MCF 10A (cell line): ENCODE measurements at regions not wholly inside any gene's neighbourhood (a gene's known extent, or its start where the extent isn't known, plus 50 kb on each side); places are given as distances from the start of the nearest gene placed in this dataset.

ENCODE experiments used
- BruUV-seq: library from RNA; stranded (reverse); fragments of 400-500 nt; replicated peaks from 2 replicates; lab custom pipeline; 2021; lab: Mats Ljungman, UMichigan
- CTCF ChIA-PET: fragments of 300-600 bp; sonication (Branson Sonifier 250); formaldehyde crosslinking; extraction: SDS; loops from one replicate; lab custom pipeline; 2021; ENCODE audit warnings: antibody characterized with exemption, inconsistent platforms; lab: Yijun Ruan, JAX
- POLR2A ChIA-PET: fragments of 300-600, 350-650 bp; sonication (Branson Sonifier 250); formaldehyde crosslinking; extraction: SDS; loops from one replicate; lab custom pipeline; 2020; ENCODE audit warnings: antibody characterized with exemption, inconsistent platforms; lab: Yijun Ruan, JAX
- DNase-seq: peaks from one replicate; pipeline ENCODE4 v3.0.0-alpha.2; 2018; ENCODE audit not compliant: unreplicated experiment
- H3K27ac Mint-ChIP-seq: one replicate; pipeline ENCODE4 v1.8.0; 2022; ENCODE audit warnings: mild to moderate bottlenecking, low read depth, mixed read lengths; ENCODE audit not compliant: unreplicated experiment
- H3K27me3 Mint-ChIP-seq: one replicate; pipeline ENCODE4 v1.8.0; 2022; ENCODE audit warnings: mixed read lengths; ENCODE audit not compliant: insufficient read depth, unreplicated experiment
- H3K36me3 Mint-ChIP-seq: one replicate; pipeline ENCODE4 v1.8.0; 2022; ENCODE audit warnings: mild to moderate bottlenecking, moderate library complexity, mixed read lengths; ENCODE audit not compliant: insufficient read depth, unreplicated experiment
- H3K4me1 Mint-ChIP-seq: one replicate; pipeline ENCODE4 v1.8.0; 2022; ENCODE audit warnings: mixed read lengths; ENCODE audit not compliant: insufficient read depth, unreplicated experiment
- H3K4me3 Mint-ChIP-seq: one replicate; pipeline ENCODE4 v1.8.0; 2022; ENCODE audit warnings: mild to moderate bottlenecking, moderate library complexity, mixed read lengths; ENCODE audit not compliant: unreplicated experiment
- H3K9me3 Mint-ChIP-seq: one replicate; pipeline ENCODE4 v1.8.0; 2022; ENCODE audit warnings: mixed read lengths; ENCODE audit not compliant: unreplicated experiment
- intact Hi-C: fragments of 100-400 bp; cut with micrococcal nuclease; formaldehyde crosslinking; loops from 2 replicates; pipeline ENCODE4 v1.14.1; 2022
- TF ChIP-seq, protein P1 (sequence below): fragments of 200-600 bp; IDR thresholded peaks from one replicate; pipeline ENCODE4 v1.8.0; 2022; ENCODE audit warnings: antibody characterized with exemption, mild to moderate bottlenecking; ENCODE audit not compliant: unreplicated experiment

- BruUV-seq = no TSS peak
- Mint-ChIP-seq H3K4me3 (no peak overlapping the region), H3K27ac (no peak overlapping the region)
These were observed 863.9 kb downstream of the STPG2 start for GRCh38 chr4:97279391-97279790.

GRCh38 chr4:97300561-97300960 lies 842.7 kb downstream of the STPG2 start:
- Mint-ChIP-seq H3K27me3 (no peaks in the 10 kb centered on the region), H3K36me3 (peaks cover 8% of the 10 kb centered on the region), H3K27ac (no peak overlapping the region), H3K4me1 (no peaks in the 10 kb centered on the region), H3K4me3 (no peak overlapping the region), H3K9me3 (peaks cover 17% of the 10 kb centered on the region)
- intact Hi-C loops = no loop called here
- POLR2A ChIA-PET = no interaction called here
- no peak for DNase-seq
- BruUV-seq = no TSS peak
- TF ChIP-seq, protein P1, sequence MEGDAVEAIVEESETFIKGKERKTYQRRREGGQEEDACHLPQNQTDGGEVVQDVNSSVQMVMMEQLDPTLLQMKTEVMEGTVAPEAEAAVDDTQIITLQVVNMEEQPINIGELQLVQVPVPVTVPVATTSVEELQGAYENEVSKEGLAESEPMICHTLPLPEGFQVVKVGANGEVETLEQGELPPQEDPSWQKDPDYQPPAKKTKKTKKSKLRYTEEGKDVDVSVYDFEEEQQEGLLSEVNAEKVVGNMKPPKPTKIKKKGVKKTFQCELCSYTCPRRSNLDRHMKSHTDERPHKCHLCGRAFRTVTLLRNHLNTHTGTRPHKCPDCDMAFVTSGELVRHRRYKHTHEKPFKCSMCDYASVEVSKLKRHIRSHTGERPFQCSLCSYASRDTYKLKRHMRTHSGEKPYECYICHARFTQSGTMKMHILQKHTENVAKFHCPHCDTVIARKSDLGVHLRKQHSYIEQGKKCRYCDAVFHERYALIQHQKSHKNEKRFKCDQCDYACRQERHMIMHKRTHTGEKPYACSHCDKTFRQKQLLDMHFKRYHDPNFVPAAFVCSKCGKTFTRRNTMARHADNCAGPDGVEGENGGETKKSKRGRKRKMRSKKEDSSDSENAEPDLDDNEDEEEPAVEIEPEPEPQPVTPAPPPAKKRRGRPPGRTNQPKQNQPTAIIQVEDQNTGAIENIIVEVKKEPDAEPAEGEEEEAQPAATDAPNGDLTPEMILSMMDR = no peak
- CTCF ChIA-PET = interaction anchor here (0.7 kb wide), 1 partner anchor 591 kb away, joined by 3 read pairs; no protein-coding TSS in a partner anchor

More at GRCh38 chr4:97279391-97279790, 863.9 kb downstream of the STPG2 start:
- peaks cover 15% of the 10 kb centered on the region for H3K9me3 Mint-ChIP-seq
- CTCF ChIA-PET = no interaction called here
- H3K27me3 Mint-ChIP-seq = no peaks in the 10 kb centered on the region
- peaks cover 7% of the 10 kb centered on the region for H3K36me3 Mint-ChIP-seq
- no peaks in the 10 kb centered on the region for H3K4me1 Mint-ChIP-seq
- POLR2A ChIA-PET = no interaction called here
- no peak for DNase-seq
- intact Hi-C loops = no loop called here
- TF ChIP-seq, protein P1 = no peak

DNA sequence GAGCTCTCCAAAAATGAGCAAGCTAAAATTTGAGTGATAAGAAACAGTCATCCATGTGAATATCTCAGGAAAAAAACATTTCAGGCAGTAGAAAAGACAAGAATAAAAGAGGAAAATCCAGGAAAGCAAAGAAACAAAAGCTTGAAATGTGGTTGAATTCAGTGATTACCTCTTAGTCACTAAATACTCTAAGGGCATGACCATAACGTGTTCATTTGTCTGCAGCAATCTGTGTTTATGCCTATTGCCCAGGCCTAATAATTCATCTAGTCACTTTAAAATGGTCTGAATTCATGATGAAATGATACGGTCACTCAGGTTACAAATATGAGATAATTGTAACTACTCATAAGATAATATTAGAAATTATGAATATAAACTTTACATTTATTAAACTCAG lies 837.9 kb downstream of the STPG2 start:
- DNase-seq = no peak
- BruUV-seq = no TSS peak
- peaks cover under 1% of the 10 kb centered on the region for H3K36me3 Mint-ChIP-seq
- no peak overlapping the region for H3K27ac Mint-ChIP-seq
- H3K9me3 Mint-ChIP-seq = peaks cover 17% of the 10 kb centered on the region
- ChIA-PET CTCF (no interaction called here), POLR2A (no interaction called here)
- no peaks in the 10 kb centered on the region for H3K27me3 Mint-ChIP-seq
- H3K4me1 Mint-ChIP-seq = no peaks in the 10 kb centered on the region
- intact Hi-C loops = no loop called here
- TF ChIP-seq, protein P1 = no peak
- no peak overlapping the region for H3K4me3 Mint-ChIP-seq

DNA sequence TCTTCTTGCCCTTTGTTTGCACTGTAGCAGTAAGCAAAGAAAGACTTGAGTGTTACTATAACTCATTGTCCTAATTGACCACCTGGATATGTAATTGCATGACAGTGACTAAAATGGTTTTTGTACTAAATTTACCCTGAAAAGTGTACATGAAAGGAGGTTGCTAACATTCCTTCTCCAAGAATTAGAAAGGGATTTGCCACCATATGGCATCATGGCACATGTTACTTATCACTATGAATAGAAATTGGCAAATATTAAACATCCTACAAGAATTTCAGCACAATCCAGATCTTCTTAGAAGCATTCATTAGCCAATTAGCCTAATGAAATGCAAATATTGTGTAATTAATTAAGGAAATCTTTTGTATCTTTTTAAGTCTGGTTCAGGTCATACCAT lies 834.2 kb downstream of the STPG2 start:
- no peaks in the 10 kb centered on the region for H3K4me1 Mint-ChIP-seq
- TF ChIP-seq, protein P1 = no peak
- ChIA-PET POLR2A (no interaction called here), CTCF (no interaction called here)
- H3K4me3 Mint-ChIP-seq = no peak overlapping the region
- no peak overlapping the region for H3K27ac Mint-ChIP-seq
- H3K27me3 Mint-ChIP-seq = no peaks in the 10 kb centered on the region
- DNase-seq = no peak
- H3K9me3 Mint-ChIP-seq = no peaks in the 10 kb centered on the region
- intact Hi-C loops = no loop called here
- H3K36me3 Mint-ChIP-seq = peaks cover 6% of the 10 kb centered on the region
- BruUV-seq = no TSS peak
